Natural killer cell treated with Interleukin-12 subunit alpha and Interleukin-12 subunit beta and Interleukin-15 and Interleukin-18, amount 100 ng/mL, for 72 hours (primary cell): ENCODE measurements at regions not wholly inside any gene's neighbourhood (a gene's known extent, or its start where the extent isn't known, plus 50 kb on each side); places are given as distances from the start of the nearest gene placed in this dataset.

Experiments
- ATAC-seq, 2 donors: fragments of 150-1000 bp; cut with Tn5 transposase in 1 of 2; sonication (Bioruptor Pico), chemical (Tn5 transposase) in 1 of 2; 2 replicates each; pipeline ENCODE4 v1.10.0; 2021
- DNase-seq: peaks from one replicate; pipeline ENCODE4 v3.0.0; 2022; ENCODE audit warnings: low spot score
- H3K27ac Mint-ChIP-seq, 2 donors: 1 replicate in 1 of 2; 2 replicates in 1 of 2; pipeline ENCODE4 v1.8.0; 2022; ENCODE audit warnings: mixed read lengths in 2 of 2, mild to moderate bottlenecking in 1 of 2, moderate library complexity in 1 of 2
- H3K27me3 Mint-ChIP-seq, 2 donors: 1 replicate in 1 of 2; 2 replicates in 1 of 2; pipeline ENCODE4 v1.8.0; 2022; ENCODE audit warnings: mixed read lengths in 2 of 2
- H3K36me3 Mint-ChIP-seq: one replicate; pipeline ENCODE4 v1.8.0; 2022; ENCODE audit warnings: mixed read lengths
- H3K4me1 Mint-ChIP-seq, 2 donors: 1 replicate in 1 of 2; 2 replicates in 1 of 2; pipeline ENCODE4 v1.8.0; 2022; ENCODE audit warnings: low read depth in 2 of 2, mixed read lengths in 2 of 2, mild to moderate bottlenecking in 1 of 2
- H3K4me3 Mint-ChIP-seq: one replicate; pipeline ENCODE4 v1.8.0; 2022; ENCODE audit warnings: mixed read lengths
- H3K9me3 Mint-ChIP-seq: 2 replicates; pipeline ENCODE4 v1.8.0; 2022; ENCODE audit warnings: mixed read lengths

DNA sequence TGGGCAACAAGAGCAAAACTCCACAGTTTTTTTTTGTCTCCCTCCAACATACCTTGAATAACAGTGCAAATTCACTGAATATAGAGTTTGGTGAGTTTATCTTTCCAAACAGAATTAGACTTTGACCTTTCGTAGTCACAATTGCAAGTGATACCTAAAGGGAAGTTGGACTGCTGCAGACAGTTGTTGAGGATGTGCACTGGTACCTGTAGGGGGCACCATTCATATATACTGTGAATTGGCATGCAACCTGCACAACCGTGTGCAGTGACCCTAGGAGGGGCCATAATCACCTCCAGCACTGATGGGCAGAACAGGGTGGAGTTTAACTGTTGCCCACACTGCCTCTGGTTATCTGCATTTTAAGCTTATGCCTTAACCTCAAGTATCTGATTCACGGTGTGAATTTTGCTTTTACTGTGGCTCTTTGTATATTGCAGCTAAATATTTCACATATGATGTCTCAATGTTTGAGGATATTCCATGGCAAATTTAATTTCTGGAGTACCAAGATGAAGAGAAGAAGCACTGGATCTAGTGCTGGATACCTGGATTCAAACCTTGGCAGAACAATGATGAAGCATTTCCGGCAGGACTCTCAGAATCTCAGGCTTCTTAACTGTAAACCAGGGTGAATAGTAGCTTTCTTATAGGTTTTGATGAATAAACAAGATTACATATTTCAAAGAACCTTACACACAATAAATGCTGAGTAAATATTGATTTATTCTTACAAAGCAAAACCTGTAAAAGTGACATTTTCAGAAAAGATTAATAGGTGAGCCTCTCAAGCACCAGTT lies 144.3 kb downstream of the ACTBL2 start:
- no peak for ATAC-seq
- H3K36me3 Mint-ChIP-seq = no peaks in the 10 kb centered on the region
- peaks cover 2 to 6% of the 10 kb centered on the region in 2 donors for H3K27me3 Mint-ChIP-seq
- no peak overlapping the region for H3K27ac Mint-ChIP-seq
- H3K9me3 Mint-ChIP-seq = no peaks in the 10 kb centered on the region
- no peak overlapping the region for H3K4me3 Mint-ChIP-seq
- no peaks in the 10 kb centered on the region for H3K4me1 Mint-ChIP-seq
- DNase-seq = no peak

DNA sequence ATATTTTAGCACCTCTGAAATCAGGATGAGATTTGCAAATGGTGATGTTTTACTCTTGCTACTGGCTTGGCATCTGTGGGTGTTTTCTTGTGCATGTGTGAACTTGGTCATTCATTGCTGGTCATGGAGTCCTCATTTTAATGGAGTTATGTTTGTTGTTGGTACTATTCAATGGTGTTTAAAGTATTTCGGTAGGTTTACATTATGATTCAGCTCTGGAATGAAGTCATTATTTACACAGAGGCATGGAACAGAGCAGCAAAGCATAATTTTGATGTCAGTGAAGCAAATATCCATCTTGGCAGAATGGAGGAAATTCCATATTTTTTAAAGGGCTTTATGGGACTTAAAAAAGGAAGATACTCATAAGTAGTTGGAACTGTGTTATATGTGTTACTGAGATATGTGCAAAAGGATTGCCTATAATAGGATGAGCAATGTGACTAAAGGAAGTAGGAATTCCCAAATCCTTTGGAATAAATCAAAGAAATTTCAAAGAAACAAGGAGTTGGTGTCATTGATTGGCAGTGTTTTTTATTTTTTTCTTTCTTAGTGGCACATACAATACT lies 147.4 kb downstream of the ACTBL2 start:
- Mint-ChIP-seq H3K36me3 (no peaks in the 10 kb centered on the region), H3K9me3 (no peaks in the 10 kb centered on the region), H3K4me1 (no peaks in the 10 kb centered on the region), H3K4me3 (no peak overlapping the region), H3K27ac (no peak overlapping the region), H3K27me3 (peaks cover 0 to 4% of the 10 kb centered on the region in 2 donors)
- DNase-seq (no peak), ATAC-seq (no peak)

DNA sequence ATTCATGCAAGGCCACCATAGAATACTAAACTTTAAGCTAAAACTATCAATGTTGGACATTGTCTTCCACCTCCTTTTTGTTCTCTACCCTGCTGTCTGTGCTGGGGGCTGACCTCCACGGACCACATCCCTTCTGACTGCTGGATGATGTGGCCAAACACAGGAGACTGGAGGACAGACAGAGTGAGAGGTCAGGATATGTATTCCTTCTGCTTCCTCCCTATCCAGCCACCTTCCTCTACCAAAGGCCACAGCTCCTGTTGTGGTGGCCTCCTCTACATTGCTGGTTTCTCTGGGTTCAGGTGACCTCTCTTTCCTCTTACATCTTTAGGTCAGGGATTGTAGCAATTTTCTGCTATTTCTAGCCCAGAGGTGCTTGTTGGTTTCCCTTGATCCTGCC lies 148.1 kb downstream of the ACTBL2 start:
- H3K27me3 Mint-ChIP-seq = peaks cover 0 to 4% of the 10 kb centered on the region in 2 donors
- H3K4me1 Mint-ChIP-seq = no peaks in the 10 kb centered on the region
- ATAC-seq = no peak
- no peaks in the 10 kb centered on the region for H3K36me3 Mint-ChIP-seq
- H3K9me3 Mint-ChIP-seq = no peaks in the 10 kb centered on the region
- no peak overlapping the region for H3K27ac Mint-ChIP-seq
- H3K4me3 Mint-ChIP-seq = no peak overlapping the region
- DNase-seq = no peak

DNA sequence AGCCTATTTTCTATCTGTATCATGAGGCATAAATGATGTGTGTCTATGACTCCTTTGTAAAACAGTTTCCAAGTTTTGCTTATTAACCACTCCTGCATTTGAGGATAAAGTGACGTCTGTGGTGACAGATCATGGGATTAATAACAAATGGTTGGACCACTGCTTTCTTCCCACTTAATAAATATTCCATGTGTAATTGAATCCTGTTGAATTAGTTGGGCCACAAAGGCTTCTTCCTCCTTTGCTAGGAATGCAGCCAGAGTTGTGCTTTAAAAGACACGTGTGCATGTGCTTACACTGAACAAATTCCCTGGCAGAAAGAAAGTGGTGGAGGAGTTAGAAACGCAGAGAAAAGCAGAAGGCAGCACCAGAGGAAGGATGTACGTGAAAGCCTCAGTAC lies 150.2 kb downstream of the ACTBL2 start:
- Mint-ChIP-seq H3K27me3 (peaks cover 0 to 2% of the 10 kb centered on the region in 2 donors), H3K4me1 (no peaks in the 10 kb centered on the region), H3K36me3 (no peaks in the 10 kb centered on the region), H3K27ac (no peak overlapping the region), H3K9me3 (no peaks in the 10 kb centered on the region), H3K4me3 (no peak overlapping the region)
- no peak for DNase-seq
- ATAC-seq = no peak

DNA sequence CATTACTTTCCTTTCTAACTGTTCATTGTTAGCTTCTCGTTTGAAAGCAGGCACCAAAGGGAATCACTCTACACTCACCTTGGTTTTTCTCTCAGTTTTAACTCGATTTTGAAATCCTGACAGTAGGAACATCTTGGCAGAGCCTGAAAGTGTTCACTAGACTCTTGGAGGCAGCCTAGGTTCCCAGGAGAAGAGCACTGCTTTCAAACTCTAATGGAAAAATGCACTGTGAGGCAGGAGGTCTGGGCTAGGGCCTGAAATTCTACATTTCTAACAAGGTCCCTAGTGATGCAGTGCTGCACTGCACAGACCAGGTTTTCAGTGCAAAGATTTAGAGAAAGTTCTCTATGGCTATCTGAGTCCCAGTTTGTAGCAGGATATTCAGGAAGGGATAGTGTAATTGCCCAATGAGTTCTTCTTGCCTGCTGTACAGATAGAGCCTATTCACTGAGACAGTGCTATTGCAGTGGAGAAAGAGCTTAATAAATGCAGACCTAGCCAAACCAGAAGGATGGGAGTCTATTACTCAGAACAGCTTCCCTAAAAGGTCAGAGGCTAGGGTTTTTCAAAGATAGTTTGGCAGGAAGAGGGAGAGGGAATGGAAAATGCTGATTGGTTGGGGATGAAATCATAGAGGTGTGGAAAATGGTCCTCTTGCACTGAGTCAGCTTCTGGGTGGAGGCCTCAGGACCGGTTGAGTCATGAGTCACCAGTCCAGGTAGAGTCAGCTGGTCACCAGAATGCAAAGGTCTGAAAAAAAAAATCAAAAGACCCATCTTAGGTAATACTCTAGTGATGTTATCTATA lies 153.9 kb downstream of the GPBP1 start:
- DNase-seq = no peak
- H3K36me3 Mint-ChIP-seq = no peaks in the 10 kb centered on the region
- H3K27me3 Mint-ChIP-seq = peaks cover 6 to 13% of the 10 kb centered on the region in 2 donors
- H3K27ac Mint-ChIP-seq = no peak overlapping the region
- H3K4me3 Mint-ChIP-seq = no peak overlapping the region
- H3K4me1 Mint-ChIP-seq = no peaks in the 10 kb centered on the region
- no peak for ATAC-seq
- no peaks in the 10 kb centered on the region for H3K9me3 Mint-ChIP-seq

DNA sequence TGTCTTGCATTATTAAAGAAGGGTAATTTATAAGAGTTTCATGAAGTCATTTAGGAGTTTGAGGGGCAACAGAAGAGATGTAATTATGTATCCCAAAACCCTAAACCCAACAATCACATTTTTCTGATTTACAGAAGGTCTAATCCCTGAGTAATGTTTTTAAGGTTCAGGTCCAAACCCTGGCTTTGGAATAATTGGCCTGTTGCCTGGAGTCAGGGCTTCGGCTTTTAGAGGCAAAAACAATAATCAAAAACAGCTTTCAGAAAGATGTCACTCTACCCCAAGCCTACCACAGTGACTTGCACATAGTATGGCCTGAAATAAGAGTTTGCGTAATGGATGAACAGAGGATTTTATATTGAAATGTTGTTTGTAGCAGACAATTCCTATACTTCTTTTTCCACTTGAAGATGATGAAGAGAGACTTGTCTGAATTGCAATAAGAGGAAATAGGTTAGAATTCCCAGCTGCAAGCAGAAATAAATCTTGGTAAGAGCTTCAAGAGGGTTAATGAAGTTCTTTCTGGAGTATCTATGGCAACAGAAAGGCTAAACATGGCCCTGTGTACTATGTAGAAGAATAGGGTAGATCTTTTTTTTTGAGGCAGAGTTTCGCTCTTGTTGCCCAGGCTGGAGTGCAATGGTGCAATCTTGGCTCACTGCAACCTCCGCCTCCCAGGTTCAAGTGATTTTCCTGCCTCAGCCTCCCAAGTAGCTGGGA lies 152.0 kb downstream of the GPBP1 start:
- no peak overlapping the region for H3K27ac Mint-ChIP-seq

DNA sequence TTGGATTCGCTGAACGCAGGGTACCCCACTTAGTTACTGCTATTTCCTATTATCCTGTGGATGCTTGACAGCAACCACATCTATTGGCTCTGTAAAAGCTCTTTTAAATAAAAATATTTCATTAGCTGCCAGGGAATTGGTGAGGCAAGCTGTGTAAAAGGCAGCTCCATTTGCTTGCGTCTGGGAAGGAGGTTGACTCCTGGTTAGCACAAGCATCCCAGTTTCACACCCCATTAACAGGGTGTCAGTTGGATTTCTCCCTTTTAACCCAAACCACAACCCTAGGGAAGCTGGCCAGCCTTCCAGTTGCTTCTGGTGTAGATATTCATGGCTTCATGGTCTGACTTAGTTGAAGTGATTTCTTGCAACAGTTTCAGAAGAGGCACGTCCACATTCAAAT lies 151.0 kb downstream of the GPBP1 start:
- no peaks in the 10 kb centered on the region for H3K36me3 Mint-ChIP-seq
- H3K4me3 Mint-ChIP-seq = no peak overlapping the region
- H3K9me3 Mint-ChIP-seq = no peaks in the 10 kb centered on the region
- no peak overlapping the region for H3K27ac Mint-ChIP-seq
- no peak for DNase-seq
- H3K4me1 Mint-ChIP-seq = no peaks in the 10 kb centered on the region
- no peak for ATAC-seq
- peaks cover 3 to 13% of the 10 kb centered on the region in 2 donors for H3K27me3 Mint-ChIP-seq

More for the DNA sequence above, 152.0 kb downstream of the GPBP1 start:
- H3K9me3 Mint-ChIP-seq = no peaks in the 10 kb centered on the region
- no peak overlapping the region for H3K4me3 Mint-ChIP-seq
- H3K36me3 Mint-ChIP-seq = no peaks in the 10 kb centered on the region
- ATAC-seq (no peak), DNase-seq (no peak)
- no peaks in the 10 kb centered on the region for H3K4me1 Mint-ChIP-seq
- peaks cover 5 to 13% of the 10 kb centered on the region in 2 donors for H3K27me3 Mint-ChIP-seq

DNA sequence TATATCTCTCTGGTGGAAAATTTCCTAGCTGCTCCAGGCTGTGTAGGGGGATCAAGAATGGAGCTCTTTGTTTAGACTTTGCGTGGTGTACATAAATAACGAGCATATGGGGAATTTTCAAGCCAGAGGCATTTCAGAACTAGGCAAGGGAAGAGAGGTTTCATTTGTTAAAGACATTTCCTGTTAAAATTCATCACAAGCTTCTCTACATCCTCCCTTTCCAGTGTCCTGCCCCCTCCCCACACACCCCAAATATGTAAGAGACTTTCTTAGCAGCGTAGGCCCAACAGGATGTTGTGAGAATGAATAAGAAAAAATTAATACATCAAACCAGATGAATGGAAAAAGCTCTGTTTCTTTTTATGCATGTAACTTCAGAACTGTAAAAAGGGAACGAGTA lies 150.3 kb downstream of the GPBP1 start:
- no peaks in the 10 kb centered on the region for H3K4me1 Mint-ChIP-seq
- no peaks in the 10 kb centered on the region for H3K9me3 Mint-ChIP-seq
- ATAC-seq = no peak
- H3K27me3 Mint-ChIP-seq = peaks cover 3 to 15% of the 10 kb centered on the region in 2 donors
- DNase-seq = no peak
- H3K36me3 Mint-ChIP-seq = no peaks in the 10 kb centered on the region
- H3K4me3 Mint-ChIP-seq = no peak overlapping the region
- no peak overlapping the region for H3K27ac Mint-ChIP-seq

DNA sequence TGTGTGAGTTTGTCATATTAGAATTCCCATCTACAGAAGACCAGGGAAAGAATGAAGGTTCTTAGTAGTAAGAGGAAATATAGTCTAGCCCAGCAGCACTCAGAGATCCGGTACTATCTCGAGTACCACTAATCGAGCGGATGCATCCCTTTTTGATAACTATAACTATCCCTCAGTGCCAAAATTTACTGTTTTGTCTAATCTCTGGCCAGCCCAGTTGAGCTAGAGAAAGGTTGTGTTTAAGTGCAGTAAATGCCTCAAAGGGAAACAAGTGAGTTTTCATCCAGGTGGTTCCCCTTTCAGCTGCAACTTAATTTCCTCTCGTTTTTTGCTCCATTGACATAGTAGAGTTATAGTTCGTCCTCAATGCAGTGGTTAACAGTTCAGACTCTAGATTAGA lies 146.7 kb downstream of the GPBP1 start:
- ATAC-seq = no peak
- Mint-ChIP-seq H3K27me3 (peaks cover 7 to 20% of the 10 kb centered on the region in 2 donors), H3K36me3 (no peaks in the 10 kb centered on the region), H3K4me1 (peaks cover 0 to 3% of the 10 kb centered on the region in 2 donors), H3K4me3 (no peak overlapping the region), H3K9me3 (no peaks in the 10 kb centered on the region), H3K27ac (no peak overlapping the region)
- DNase-seq = no peak

DNA sequence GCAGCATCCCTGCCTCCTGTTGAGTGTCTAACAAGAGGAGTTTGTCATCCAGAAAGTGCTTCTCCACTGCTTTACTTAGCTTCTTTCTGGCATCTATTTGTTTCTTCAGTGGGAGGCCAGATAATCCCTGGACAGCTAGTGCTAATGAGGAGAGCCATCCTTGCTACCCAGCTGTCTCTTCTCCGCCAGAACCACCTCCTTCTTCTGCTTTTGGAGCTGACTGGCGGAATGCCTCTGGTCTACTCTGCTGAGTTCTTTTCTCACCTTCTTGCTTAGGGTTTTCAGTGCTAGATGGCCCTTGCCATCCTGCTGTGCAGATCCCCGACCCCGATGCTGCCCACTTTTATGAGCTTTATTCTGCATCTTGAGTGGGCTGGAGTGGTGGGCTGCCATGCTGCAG lies 145.8 kb downstream of the GPBP1 start:
- peaks cover 0 to 3% of the 10 kb centered on the region in 2 donors for H3K4me1 Mint-ChIP-seq
- no peak overlapping the region for H3K4me3 Mint-ChIP-seq
- no peaks in the 10 kb centered on the region for H3K9me3 Mint-ChIP-seq
- peaks cover 4 to 13% of the 10 kb centered on the region in 2 donors for H3K27me3 Mint-ChIP-seq
- ATAC-seq (no peak), DNase-seq (no peak)
- H3K27ac Mint-ChIP-seq = no peak overlapping the region
- H3K36me3 Mint-ChIP-seq = no peaks in the 10 kb centered on the region

DNA sequence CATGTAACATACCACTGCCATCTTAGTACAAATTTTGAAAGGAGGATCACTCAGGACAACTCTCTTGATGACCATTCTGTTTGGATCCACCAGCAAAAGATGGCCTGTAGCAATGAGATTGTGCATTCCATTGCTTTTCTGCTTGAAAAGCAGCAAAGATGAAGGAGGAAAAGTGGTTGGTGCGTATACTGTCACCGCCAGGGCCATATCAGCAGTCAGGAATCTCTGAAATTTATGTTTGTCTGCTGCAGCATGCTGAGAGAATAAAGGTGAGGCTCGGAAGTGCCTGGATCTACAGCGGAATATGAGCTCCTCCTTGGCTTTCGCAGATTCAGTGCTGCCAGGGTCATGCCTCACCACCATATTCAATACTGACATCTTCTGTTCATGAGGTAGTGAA lies 144.4 kb downstream of the GPBP1 start:
- H3K4me1 Mint-ChIP-seq = peaks cover 0 to 3% of the 10 kb centered on the region in 2 donors
- H3K27ac Mint-ChIP-seq = no peak overlapping the region
- H3K9me3 Mint-ChIP-seq = no peaks in the 10 kb centered on the region
- no peaks in the 10 kb centered on the region for H3K36me3 Mint-ChIP-seq
- peaks cover 4 to 14% of the 10 kb centered on the region in 2 donors for H3K27me3 Mint-ChIP-seq
- no peak for DNase-seq
- no peak for ATAC-seq
- H3K4me3 Mint-ChIP-seq = no peak overlapping the region

DNA sequence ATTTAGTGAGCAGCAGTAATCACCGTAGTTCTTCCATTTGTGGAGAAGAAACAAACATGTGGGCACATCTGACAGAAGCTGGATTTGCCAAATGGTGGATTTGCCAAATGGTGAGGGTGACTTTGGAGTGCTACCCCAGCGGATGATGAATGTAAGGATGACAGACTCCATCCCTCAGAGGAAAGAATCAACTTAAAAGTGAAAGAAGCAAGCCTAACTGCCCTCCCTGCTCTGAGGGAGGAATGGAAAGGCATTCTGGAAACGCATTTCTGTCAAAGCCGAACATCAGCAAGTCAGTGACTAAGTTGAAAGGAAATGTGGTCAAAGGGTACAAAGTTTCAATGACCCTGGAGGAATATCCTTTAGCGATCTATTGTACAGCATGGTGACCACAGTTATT lies 143.5 kb downstream of the GPBP1 start:
- no peaks in the 10 kb centered on the region for H3K36me3 Mint-ChIP-seq
- H3K4me1 Mint-ChIP-seq = peaks cover 0 to 3% of the 10 kb centered on the region in 2 donors
- H3K27me3 Mint-ChIP-seq = peaks cover 4 to 19% of the 10 kb centered on the region in 2 donors
- DNase-seq (no peak), ATAC-seq (no peak)
- no peaks in the 10 kb centered on the region for H3K9me3 Mint-ChIP-seq
- H3K4me3 Mint-ChIP-seq = no peak overlapping the region
- H3K27ac Mint-ChIP-seq = no peak overlapping the region

DNA sequence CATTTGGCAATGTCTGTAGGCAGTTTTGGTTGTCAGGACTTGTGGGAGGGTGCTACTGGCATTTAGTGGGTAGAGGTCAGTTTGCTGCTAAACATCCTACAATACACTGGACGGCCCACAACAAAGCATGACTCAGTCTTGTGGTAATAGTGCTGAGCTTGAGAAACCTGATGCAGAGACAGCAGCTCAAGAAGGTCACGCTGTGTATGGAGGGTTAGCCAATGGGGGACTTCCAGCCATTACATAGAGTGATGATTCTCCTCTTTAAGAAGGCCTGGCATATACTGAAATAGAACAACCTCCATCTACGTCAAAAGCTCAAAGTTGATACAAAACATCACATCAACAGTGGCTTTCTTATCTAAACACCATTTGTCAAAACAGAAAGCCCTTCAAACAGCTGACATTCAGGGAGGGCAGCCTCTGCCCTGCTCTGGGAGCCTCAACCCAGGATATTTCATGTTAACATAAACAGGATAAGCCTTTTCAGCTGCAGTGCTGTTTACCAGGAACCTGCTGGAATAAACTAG lies 143.0 kb downstream of the GPBP1 start:
- Mint-ChIP-seq H3K4me1 (peaks cover 0 to 3% of the 10 kb centered on the region in 2 donors), H3K4me3 (no peak overlapping the region), H3K9me3 (no peaks in the 10 kb centered on the region), H3K27ac (no peak overlapping the region), H3K36me3 (no peaks in the 10 kb centered on the region), H3K27me3 (peaks cover 4 to 24% of the 10 kb centered on the region in 2 donors)
- DNase-seq = no peak
- ATAC-seq = peak; percentile 86 to 93
